ENCODE measurements at regions not wholly inside any gene's neighbourhood (a gene's known extent, or its start where the extent isn't known, plus 50 kb on each side); places are given as distances from the start of the nearest gene placed in this dataset.

GRCh38 chr9:135275163-135275562, 187.7 kb downstream of the OLFM1 start:
- no peak for TF ChIP-seq POLR2A (IDR thresholded peaks at IDR 0.05)
- TF ChIP-seq, protein P1, sequence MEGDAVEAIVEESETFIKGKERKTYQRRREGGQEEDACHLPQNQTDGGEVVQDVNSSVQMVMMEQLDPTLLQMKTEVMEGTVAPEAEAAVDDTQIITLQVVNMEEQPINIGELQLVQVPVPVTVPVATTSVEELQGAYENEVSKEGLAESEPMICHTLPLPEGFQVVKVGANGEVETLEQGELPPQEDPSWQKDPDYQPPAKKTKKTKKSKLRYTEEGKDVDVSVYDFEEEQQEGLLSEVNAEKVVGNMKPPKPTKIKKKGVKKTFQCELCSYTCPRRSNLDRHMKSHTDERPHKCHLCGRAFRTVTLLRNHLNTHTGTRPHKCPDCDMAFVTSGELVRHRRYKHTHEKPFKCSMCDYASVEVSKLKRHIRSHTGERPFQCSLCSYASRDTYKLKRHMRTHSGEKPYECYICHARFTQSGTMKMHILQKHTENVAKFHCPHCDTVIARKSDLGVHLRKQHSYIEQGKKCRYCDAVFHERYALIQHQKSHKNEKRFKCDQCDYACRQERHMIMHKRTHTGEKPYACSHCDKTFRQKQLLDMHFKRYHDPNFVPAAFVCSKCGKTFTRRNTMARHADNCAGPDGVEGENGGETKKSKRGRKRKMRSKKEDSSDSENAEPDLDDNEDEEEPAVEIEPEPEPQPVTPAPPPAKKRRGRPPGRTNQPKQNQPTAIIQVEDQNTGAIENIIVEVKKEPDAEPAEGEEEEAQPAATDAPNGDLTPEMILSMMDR (IDR thresholded peaks at IDR 0.05), result no peak

Data from stomach (tissue), 4 donors.